ENCODE measurements at regions not wholly inside any gene's neighbourhood (a gene's known extent, or its start where the extent isn't known, plus 50 kb on each side); places are given as distances from the start of the nearest gene placed in this dataset.

DNA sequence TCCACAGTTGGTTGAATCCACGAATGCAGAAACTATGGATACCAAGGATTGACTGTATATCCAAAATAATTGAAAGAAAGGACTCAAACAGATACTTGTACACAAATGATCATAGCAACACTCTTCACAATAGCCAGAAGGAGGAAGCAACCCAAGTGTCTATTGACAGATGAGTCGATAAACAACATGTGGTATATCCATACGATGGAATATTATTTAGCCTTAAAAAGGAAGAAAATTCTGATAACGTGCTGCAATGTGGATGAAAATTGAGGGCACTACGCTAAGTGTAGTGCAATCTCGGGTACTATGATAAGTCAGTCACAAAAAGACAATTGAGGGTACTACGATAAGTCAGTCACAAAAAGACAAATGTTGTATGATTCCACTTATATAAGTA, 83.6 kb upstream of the CPEB4 start:
- no peak for ATAC-seq
- TF ChIP-seq, protein P1, sequence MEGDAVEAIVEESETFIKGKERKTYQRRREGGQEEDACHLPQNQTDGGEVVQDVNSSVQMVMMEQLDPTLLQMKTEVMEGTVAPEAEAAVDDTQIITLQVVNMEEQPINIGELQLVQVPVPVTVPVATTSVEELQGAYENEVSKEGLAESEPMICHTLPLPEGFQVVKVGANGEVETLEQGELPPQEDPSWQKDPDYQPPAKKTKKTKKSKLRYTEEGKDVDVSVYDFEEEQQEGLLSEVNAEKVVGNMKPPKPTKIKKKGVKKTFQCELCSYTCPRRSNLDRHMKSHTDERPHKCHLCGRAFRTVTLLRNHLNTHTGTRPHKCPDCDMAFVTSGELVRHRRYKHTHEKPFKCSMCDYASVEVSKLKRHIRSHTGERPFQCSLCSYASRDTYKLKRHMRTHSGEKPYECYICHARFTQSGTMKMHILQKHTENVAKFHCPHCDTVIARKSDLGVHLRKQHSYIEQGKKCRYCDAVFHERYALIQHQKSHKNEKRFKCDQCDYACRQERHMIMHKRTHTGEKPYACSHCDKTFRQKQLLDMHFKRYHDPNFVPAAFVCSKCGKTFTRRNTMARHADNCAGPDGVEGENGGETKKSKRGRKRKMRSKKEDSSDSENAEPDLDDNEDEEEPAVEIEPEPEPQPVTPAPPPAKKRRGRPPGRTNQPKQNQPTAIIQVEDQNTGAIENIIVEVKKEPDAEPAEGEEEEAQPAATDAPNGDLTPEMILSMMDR (IDR thresholded peaks at IDR 0.05): no peak
- no peak for TF ChIP-seq POLR2A (IDR thresholded peaks at IDR 0.05)
- DNase-seq: no peak
- Histone ChIP-seq H3K27me3 (no peaks in the 10 kb centered on the region), H3K4me1 (peaks cover 0 to 20% (median 0%) of the 10 kb centered on the region in 12 donors), H3K36me3 (no peaks in the 10 kb centered on the region), H3K9me3 (peaks cover 0 to 5% (median 0%) of the 10 kb centered on the region in 12 donors), H3K27ac (no peak overlapping the region), H3K4me3 (no peak overlapping the region)
- intact Hi-C loops (cut with DNase I): no loop called here
- WGBS, 4 donors: 79 to 87% (median 84%) methylated on average over 7 of the region's 7 CpGs

- TF ChIP-seq, protein P1 (IDR thresholded peaks at IDR 0.05): no peak
- no peak for TF ChIP-seq POLR2A (IDR thresholded peaks at IDR 0.05)
- Histone ChIP-seq H3K9me3 (peaks cover 0 to 5% (median 0%) of the 10 kb centered on the region in 12 donors), H3K27me3 (no peaks in the 10 kb centered on the region), H3K4me3 (no peak overlapping the region), H3K27ac (no peak overlapping the region), H3K4me1 (peaks cover 0 to 20% (median 0%) of the 10 kb centered on the region in 12 donors), H3K36me3 (no peaks in the 10 kb centered on the region)
- WGBS, 4 donors: 85 to 91% (median 87%) methylated on average over 7 of the region's 7 CpGs
- no peak for DNase-seq
- intact Hi-C loops (cut with DNase I): no loop called here
- no peak for ATAC-seq
Measured at GRCh38 chr5:173806270-173807035, 81.7 kb upstream of the CPEB4 start.

DNA sequence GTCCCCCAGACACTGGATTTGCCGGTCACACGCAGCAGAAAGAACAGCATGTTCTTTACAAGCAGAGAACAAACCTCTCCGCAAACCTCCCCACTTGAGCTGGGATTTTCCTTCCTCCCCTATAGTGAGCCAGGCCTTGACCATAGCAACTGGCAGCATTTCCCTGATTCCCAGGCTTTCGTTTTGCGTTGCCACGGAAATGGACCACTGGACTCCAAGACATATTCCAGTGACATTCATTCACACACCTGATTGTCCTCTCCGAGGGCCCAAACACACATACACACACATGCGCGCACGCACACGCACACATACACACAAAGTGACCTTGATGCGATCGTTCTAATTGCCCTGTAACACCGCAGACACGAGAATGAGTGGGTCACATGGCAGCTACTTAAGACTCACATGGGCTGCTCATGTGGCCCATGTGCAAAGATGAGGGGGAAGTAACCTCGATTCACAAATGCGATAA, 80.9 kb upstream of the CPEB4 start:
- DNase-seq: no peak
- Histone ChIP-seq H3K27ac (no peak overlapping the region), H3K4me3 (no peak overlapping the region), H3K36me3 (no peaks in the 10 kb centered on the region), H3K4me1 (peaks cover 0 to 18% (median 0%) of the 10 kb centered on the region in 12 donors), H3K27me3 (no peaks in the 10 kb centered on the region), H3K9me3 (peaks cover 0 to 5% (median 0%) of the 10 kb centered on the region in 12 donors)
- WGBS, 4 donors: 84 to 92% (median 89%) methylated on average over 17 of the region's 17 CpGs
- no peak for ATAC-seq
- TF ChIP-seq, protein P1 (IDR thresholded peaks at IDR 0.05): no peak
- no peak for TF ChIP-seq POLR2A (IDR thresholded peaks at IDR 0.05)
- intact Hi-C loops (cut with DNase I): no loop called here

DNA sequence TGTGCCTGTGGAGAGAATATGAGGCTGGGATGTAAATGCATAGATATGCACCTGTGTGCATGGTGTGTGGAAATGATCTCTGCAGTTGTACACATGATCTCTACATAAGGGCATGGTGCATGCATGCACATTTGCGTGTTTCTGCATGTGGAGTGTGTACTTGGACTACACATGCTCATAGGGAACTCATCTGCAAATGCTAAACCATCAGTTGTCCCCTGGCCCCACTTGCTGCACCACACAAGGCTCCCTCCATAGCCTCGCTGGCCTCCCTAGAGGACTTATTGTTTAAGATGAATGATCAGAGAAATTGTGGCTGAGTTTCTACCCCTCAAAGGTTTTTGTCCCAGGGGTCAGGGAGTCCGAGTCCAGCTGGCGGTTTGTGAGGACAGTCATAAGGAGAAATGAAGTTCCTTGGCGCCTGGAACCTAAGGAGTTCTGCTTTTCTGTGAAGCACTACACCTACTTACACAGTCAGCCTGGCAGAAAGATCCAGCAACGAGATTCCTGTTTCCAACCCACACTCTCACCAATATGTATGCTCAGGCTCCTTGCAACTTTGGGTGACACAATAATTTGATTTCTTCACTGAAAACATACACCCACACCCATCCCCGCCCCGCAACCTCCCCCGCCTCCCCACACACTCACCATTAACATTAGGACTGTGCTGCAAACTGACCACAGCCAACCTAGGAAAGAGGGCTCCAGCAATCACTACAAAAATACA, 79.9 kb upstream of the CPEB4 start:
- no peaks in the 10 kb centered on the region for H3K27me3 ChIP-seq
- H3K36me3 ChIP-seq: no peaks in the 10 kb centered on the region
- H3K9me3 ChIP-seq: peaks cover 0 to 6% (median 0%) of the 10 kb centered on the region in 12 donors
- H3K4me1 ChIP-seq: peaks cover 0 to 9% (median 0%) of the 10 kb centered on the region in 12 donors
- intact Hi-C loops (cut with DNase I): no loop called here
- no peak overlapping the region for H3K4me3 ChIP-seq
- no peak overlapping the region for H3K27ac ChIP-seq
- WGBS, 4 donors: 82 to 90% (median 87%) methylated on average over 9 of the region's 9 CpGs
- DNase-seq (no peak), ATAC-seq (peak in 1 of 4 donors; percentile 49)
- TF ChIP-seq POLR2A (IDR thresholded peaks at IDR 0.05): no peak
- TF ChIP-seq, protein P1 (IDR thresholded peaks at IDR 0.05): no peak

Data from heart left ventricle (tissue), 16 donors.